NOMO-1 (cell line): ENCODE measurements at regions not wholly inside any gene's neighbourhood (a gene's known extent, or its start where the extent isn't known, plus 50 kb on each side); places are given as distances from the start of the nearest gene placed in this dataset.
"Not testable (repeated sequence)": the region's sequence is repeated elsewhere in the genome, so short reads cannot be mapped to it uniquely, and the experiment has no call there.

Experiments
- DNase-seq, 2 experiments: peaks; one replicate each; lab custom pipeline; 2025; ENCODE audit not compliant: unreplicated experiment in 2 of 2; lab: John Stamatoyannopoulos, UW

GRCh38 chr3:25944329-25944728 is 154.4 kb downstream of the OXSM start:
- DNase-seq = no peak

DNA sequence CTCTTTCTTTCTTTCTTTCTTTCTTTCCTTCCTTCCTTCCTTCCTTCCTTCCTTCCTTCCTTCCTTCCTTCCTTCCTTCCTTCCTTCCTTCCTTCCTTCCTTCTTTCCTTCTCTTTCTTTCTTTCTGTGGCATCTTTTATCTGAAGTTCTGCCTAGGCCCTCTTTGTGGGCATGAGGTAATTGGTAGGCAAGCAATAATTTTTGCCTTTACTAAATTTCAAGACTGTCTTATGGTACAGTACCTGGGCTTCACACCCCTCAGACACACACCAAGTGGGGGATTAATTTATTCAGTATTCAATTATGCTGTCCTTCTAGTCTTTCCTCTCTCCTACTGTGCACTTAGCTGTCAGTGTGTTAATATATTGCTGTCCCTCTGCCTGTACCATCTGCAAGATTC is 155.5 kb downstream of the OXSM start:
- DNase-seq = no peak

DNA sequence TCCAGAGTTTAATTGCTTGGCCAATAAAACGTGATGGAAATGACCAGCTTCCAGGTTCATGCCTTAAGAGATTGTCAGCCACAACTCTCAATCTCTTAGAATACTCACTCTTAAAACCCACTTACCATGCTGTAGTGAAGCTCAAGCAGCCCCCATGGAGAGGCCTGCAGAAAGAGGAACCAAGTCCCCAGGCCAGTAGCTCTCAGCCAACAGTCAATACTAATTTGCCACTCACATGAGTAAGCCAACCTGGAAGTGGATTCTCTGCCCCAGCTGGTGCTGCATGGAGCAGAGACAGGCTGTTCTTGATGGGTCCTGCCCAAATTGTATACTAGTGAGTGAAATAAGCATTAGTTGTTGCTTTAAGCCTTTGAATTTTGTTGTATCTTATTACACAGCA is 155.9 kb downstream of the OXSM start:
- DNase-seq = peak; percentile 1 to 28

- DNase-seq = no peak
Measured at GRCh38 chr3:25952133-25952532, 162.2 kb downstream of the OXSM start.

DNA sequence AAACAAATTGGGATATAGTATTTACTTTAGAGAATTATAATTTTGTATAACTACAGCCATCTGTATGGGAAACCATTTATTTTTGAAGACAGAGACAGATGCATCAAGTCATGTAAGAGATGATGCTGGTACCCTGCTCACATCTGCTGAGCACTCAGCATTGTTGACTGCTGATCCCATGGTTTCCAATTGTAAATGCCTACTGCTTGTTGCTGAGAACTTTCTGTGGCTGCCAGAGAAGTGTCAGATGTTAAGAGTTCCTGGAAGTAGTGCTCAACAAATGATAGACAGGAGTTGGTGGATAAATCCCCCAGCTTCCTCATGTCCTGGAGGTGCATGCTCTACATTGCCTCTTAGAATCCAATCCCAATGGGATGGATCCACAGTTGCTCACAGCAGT is 167.1 kb downstream of the OXSM start:
- DNase-seq = no peak

DNA sequence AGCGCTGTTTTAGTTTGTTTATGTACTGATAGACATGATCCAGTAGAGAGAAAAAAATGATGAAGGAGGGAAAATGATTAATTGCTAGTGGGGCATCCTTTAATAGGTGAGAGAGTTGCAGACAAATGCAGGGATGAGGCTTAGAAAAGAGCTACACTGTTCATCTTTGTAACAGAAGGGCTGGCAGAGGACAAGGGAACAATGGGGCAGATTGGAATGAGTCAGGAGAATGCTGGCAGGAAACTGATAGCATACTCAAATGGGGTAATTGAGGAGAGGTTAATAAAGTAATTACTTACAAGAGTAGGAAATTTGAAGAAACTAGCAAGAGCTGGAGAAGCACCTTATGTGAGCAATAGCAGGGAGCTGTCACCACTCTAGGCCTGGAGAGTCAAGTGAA is 170.9 kb downstream of the OXSM start:
- no peak for DNase-seq

- DNase-seq = no peak
Measured at GRCh38 chr3:25962255-25962654, 172.4 kb downstream of the OXSM start.

DNA sequence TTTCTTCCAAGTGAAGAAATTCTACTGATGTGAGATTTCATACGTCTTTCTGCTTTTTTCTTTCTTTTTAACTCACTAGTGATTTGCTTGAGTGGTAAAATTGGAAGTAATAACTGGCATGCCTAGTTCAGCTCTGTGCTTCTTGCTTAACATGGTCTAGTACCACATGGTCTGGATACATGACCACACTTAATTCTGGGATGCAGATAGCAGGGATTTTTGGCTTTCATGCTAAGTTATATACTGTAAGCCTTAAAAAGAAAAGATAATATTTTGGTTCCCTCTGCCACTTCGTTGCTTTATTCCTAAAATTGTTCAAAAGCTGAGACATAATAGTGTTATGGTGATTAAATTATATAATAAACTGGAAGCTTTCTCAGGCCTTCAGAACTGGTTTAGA is 174.3 kb downstream of the OXSM start:
- DNase-seq = no peak

- DNase-seq = no peak
Measured at GRCh38 chr3:25967385-25967784, 177.5 kb downstream of the OXSM start.

DNA sequence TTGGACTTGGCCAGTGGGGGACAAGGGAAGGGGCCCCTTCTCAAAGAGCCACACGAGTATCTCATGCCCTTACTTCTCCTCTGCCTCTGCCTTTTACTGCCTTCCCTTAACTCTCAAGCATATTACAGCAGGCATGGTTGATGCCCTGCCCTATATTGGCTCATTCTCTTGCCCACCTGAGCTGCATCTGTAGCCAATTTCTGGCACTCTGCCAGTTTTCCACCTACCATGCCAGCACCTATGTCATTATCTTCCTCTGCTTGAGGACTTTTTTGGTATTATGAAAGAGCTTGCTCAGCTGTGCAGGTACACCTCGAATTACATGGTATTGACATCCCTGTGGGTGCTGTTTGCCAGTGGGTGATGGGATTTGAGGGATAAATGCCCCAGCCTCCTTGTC is 181.8 kb downstream of the OXSM start:
- DNase-seq = no peak

GRCh38 chr3:25973122-25973521 is 183.2 kb downstream of the OXSM start:
- no peak for DNase-seq

DNA sequence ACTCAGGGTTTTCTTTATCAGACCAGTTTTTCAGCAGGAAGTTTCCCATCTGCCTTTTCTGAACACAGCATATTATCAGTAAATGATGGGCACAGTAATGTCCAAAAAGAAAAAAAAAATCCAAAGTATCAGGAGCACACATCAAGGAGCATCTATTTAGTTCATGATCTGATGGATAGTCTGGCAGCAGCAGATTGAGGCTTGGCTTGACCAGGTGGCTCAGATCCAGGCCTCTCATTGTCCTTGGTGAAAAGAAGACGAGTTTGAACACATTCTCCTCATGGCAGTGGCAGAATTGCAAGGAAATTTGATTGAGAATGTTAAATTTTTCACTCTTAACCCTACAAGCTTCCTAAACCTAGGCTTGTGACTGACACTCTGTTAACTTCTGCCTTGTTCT is 192.9 kb downstream of the OXSM start:
- DNase-seq = no peak

GRCh38 chr3:25985621-25986020 is 195.7 kb downstream of the OXSM start:
- no peak for DNase-seq

- no peak for DNase-seq
Measured at GRCh38 chr3:25992606-25993005, 202.7 kb downstream of the OXSM start.

GRCh38 chr3:26004172-26004571 is 214.3 kb downstream of the OXSM start:
- no peak for DNase-seq

GRCh38 chr3:26011276-26011675 is 221.4 kb downstream of the OXSM start:
- no peak for DNase-seq

DNA sequence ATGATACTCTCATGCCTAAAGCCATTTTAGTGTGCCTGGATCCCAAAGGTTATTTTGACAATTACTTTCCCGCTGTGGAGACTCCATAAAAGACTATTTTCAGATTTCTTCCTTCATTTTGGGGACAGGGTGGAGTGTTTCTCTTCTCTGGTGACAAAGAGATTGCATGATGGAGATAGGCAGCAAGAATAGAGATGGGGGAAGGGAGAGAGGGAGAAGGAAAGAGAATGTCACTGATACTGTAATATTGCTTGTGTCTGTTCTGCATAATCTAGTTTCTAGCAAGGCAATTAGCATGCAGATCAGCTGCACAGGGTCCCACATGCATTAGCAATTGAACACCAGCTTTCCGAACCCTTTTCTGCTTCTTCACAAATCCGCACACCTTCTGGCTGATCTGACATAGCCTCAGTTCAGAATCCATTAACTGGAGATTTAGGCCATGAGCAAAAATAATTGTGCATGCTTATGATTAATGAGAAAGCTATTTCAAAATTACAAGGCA is 222.4 kb downstream of the OXSM start:
- DNase-seq = no peak

GRCh38 chr3:26015752-26016151 is 225.9 kb downstream of the OXSM start:
- DNase-seq = no peak

DNA sequence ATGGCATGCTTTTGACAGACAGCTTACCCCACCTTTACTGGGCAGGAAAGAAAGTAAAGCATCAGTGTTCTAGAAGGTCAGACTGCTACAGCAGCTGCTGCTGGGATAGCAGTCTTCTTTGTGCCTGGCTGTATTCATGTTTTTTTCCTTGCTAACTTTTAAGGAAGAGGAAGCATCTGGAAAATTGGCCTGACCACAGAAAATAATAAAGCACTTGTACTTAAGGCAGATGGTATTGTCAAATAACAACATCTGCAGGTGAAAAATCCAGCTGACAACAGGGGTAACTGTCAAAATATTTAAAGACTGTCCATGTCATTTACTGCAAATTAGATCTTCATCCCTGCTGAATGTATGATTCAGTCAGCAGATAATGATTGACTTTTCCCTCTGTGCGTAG is 229.0 kb downstream of the OXSM start:
- DNase-seq = no peak

DNA sequence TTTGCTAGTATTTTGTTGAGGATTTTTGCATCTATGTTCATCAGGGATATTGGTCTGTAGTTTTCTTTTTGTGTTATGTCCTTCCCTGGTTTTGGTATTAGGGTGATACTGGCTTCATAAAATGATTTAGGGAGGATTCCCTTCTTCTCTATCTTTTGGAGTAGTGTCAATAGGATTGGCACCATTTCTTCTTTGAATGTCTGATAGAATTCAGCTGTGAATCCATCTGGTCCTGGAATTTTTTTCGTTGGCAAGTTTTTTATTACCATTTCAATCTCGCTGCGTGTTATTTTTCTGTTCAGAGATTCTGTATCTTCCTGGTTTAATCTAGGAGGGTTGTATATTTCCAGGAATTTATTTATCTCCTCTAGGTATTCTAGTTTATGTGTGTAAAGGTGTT is 234.3 kb downstream of the OXSM start:
- DNase-seq = not testable (repeated sequence)

DNA sequence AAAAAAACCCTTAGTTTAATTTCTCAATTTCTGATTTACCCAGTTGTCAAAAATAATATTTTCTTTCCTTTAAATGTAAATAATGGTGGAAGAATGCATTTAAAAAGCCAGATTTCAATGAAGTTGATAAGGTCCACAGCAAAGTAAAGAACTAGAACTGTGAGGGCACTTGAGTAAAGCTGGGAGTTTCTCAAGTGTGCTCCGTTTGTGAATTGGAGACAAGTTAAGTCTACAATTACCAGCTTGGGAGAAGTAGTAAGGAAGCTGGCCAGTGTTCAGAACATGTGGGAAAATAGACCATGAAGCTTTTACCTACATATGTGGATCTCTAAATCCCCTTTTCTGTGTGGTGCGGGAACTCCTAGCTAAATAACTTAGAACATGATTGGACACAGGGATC is 239.4 kb downstream of the OXSM start:
- DNase-seq = no peak

GRCh38 chr3:26042126-26042525 is 252.2 kb downstream of the OXSM start:
- DNase-seq = not testable (repeated sequence)

GRCh38 chr3:26049951-26050350 is 260.1 kb downstream of the OXSM start:
- no peak for DNase-seq

DNA sequence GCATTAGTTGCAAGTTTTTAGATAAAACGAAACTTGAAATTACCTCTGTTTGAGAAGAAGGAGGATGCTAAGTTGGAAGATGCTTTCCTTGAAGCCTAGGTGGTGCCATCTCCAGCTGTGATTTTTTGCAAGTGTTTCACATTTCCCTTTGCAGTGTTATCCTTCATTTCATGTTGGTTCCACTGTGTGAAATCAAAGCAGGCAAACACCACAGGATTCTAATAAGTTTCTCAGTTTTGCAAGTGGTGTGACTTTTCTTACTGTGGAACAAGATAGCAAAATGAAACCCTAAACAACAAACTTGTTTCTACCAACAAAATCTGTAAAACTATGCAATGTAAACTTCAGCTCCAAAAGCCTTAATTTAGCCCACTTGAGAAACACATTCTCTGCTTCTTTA is 260.9 kb downstream of the OXSM start:
- no peak for DNase-seq
